HepG2 (cell line): ENCODE measurements at regions not wholly inside any gene's neighbourhood (a gene's known extent, or its start where the extent isn't known, plus 50 kb on each side); places are given as distances from the start of the nearest gene placed in this dataset.

Experiments
- CEBPB ChIP-seq: IDR thresholded peaks from 2 replicates; pipeline ENCODE4 v1.6.1; 2011; ENCODE audit warnings: low read depth, low read length, improper control_type of control experiment, borderline replicate concordance
- GABPA ChIP-seq, 2 experiments: IDR thresholded peaks; 2 replicates each; pipeline ENCODE4 v1.6.1; 2011 to 2016; ENCODE audit warnings: low read depth in 2 of 2, low read length in 1 of 2, missing biosample characterization in 1 of 2, missing genetic modification characterization in 1 of 2
- POLR2G ChIP-seq: fragments of 200-400 bp; formaldehyde crosslinking; IDR thresholded peaks from 2 replicates; pipeline ENCODE4 v1.6.1; 2018; ENCODE audit warnings: mild to moderate bottlenecking, low read depth, low read length, moderate library complexity
- SMC3 ChIP-seq: IDR thresholded peaks from 2 replicates; pipeline ENCODE4 v1.6.1; 2011; ENCODE audit warnings: low read length, improper control_type of control experiment
- USF2 ChIP-seq, 2 experiments: sonication (generic) in 1 of 2; formaldehyde crosslinking in 1 of 2; IDR thresholded peaks; 2 replicates each; pipeline versions ENCODE4 v1.5.1 to v1.6.1; 2011 to 2020; ENCODE audit warnings: borderline replicate concordance in 1 of 2, low read depth in 1 of 2, low read length in 1 of 2, mild to moderate bottlenecking in 1 of 2, missing genetic modification reagents in 1 of 2, moderate library complexity in 1 of 2
- ZKSCAN5 ChIP-seq: sonication (generic); formaldehyde crosslinking; IDR thresholded peaks from 2 replicates; pipeline ENCODE4 v1.5.1; 2020; ENCODE audit warnings: mild to moderate bottlenecking, missing genetic modification reagents

GRCh38 chr4:71872767-71873415 lies 89.0 kb upstream of the GC start:
- no peak for TF ChIP-seq SMC3
- TF ChIP-seq GABPA (IDR thresholded peaks at IDR 0.05; ENCODE audit: low read depth, low read length), result no peak
- no peak for TF ChIP-seq GABPA (CRISPR knock-in tag; IDR thresholded peaks at IDR 0.05; ENCODE audit: low read depth)
- TF ChIP-seq CEBPB, result no peak
- no peak for TF ChIP-seq USF2 (IDR thresholded peaks at IDR 0.05; ENCODE audit: low read depth, low read length)
- TF ChIP-seq USF2 (CRISPR knock-in tag; IDR thresholded peaks at IDR 0.05; ENCODE audit: borderline replicate concordance), result no peak
- TF ChIP-seq ZKSCAN5 (CRISPR knock-in tag), result no peak
- no peak for TF ChIP-seq POLR2G
